Endodermal cell (in vitro differentiated cells): ENCODE measurements at regions not wholly inside any gene's neighbourhood (a gene's known extent, or its start where the extent isn't known, plus 50 kb on each side); places are given as distances from the start of the nearest gene placed in this dataset.

Source experiments
- DNase-seq: peaks from one replicate; pipeline ENCODE4 v3.0.0-alpha.2; 2017
- H3K27ac ChIP-seq: 2 replicates; pipeline ENCODE4 v1.5.1; 2013; ENCODE audit warnings: mild to moderate bottlenecking, low read depth, low read length, moderate library complexity
- H3K27me3 ChIP-seq: 2 replicates; pipeline ENCODE4 v1.6.1; 2013; ENCODE audit warnings: mild to moderate bottlenecking, low read length, moderate library complexity; ENCODE audit not compliant: insufficient read depth, control insufficient read depth, poor library complexity, severe bottlenecking
- H3K36me3 ChIP-seq: 2 replicates; pipeline ENCODE4 v1.7.0; 2013; ENCODE audit warnings: mild to moderate bottlenecking, low read length, moderate library complexity; ENCODE audit not compliant: control insufficient read depth, insufficient read depth
- H3K4me1 ChIP-seq: one replicate; pipeline ENCODE4 v1.7.0; 2013; ENCODE audit warnings: low read length; ENCODE audit not compliant: control insufficient read depth, insufficient read depth
- H3K4me3 ChIP-seq: 2 replicates; pipeline ENCODE4 v1.5.1; 2013; ENCODE audit warnings: mild to moderate bottlenecking, low read length, moderate library complexity
- H3K9ac ChIP-seq: 2 replicates; pipeline ENCODE4 v1.6.1; 2013; ENCODE audit warnings: mild to moderate bottlenecking, low read length, moderate library complexity; ENCODE audit not compliant: poor library complexity, severe bottlenecking; ENCODE audit errors: extremely low read depth
- H3K9me3 ChIP-seq: 2 replicates; pipeline ENCODE4 v1.6.1; 2013; ENCODE audit warnings: mild to moderate bottlenecking, low read length, moderate library complexity; ENCODE audit not compliant: control insufficient read depth
- H3K27ac Mint-ChIP-seq: 2 replicates; pipeline ENCODE4 v1.8.0; 2020; ENCODE audit warnings: mixed read lengths
- H3K27me3 Mint-ChIP-seq: 2 replicates; pipeline ENCODE4 v1.8.0; 2021; ENCODE audit warnings: mild to moderate bottlenecking, mixed read lengths; ENCODE audit not compliant: insufficient read depth
- H3K36me3 Mint-ChIP-seq: 2 replicates; pipeline ENCODE4 v1.8.0; 2020; ENCODE audit warnings: low read depth, mixed read lengths
- H3K4me1 Mint-ChIP-seq: 2 replicates; pipeline ENCODE4 v1.8.0; 2020; ENCODE audit warnings: mixed read lengths
- H3K4me3 Mint-ChIP-seq: 2 replicates; pipeline ENCODE4 v1.8.0; 2020; ENCODE audit warnings: mild to moderate bottlenecking, moderate library complexity, mixed read lengths
- H3K9me3 Mint-ChIP-seq: 2 replicates; pipeline ENCODE4 v1.8.0; 2020; ENCODE audit warnings: mild to moderate bottlenecking, mixed read lengths
- CTCF ChIP-seq: fragments of 200-600 bp; sonication (generic); conservative IDR thresholded peaks from 2 replicates; pipeline ENCODE4 v1.5.0; 2021; ENCODE audit warnings: antibody characterized with exemption, mild to moderate bottlenecking
- WGBS, 2 experiments: methylation state at CpG; one replicate each; pipeline versions ENCODE4 v1.1.5 to v1.1.7; 2013; ENCODE audit warnings: missing lambda C conversion rate in 2 of 2, mixed read lengths in 1 of 2; ENCODE audit not compliant: insufficient coverage in 1 of 2, insufficient read length in 1 of 2; 5-methylcytosine and 5-hydroxymethylcytosine counted together

- Histone ChIP-seq H3K27ac (no peak overlapping the region), H3K36me3 (no peaks in the 10 kb centered on the region), H3K9ac (no peak overlapping the region), H3K9me3 (no peaks in the 10 kb centered on the region), H3K4me1 (no peaks in the 10 kb centered on the region), H3K4me3 (no peak overlapping the region), H3K27me3 (no peaks in the 10 kb centered on the region)
- Mint-ChIP-seq H3K9me3 (no peaks in the 10 kb centered on the region), H3K4me3 (no peak overlapping the region), H3K27me3 (peaks cover 1% of the 10 kb centered on the region), H3K4me1 (peaks cover 1% of the 10 kb centered on the region), H3K27ac (no peak overlapping the region), H3K36me3 (no peaks in the 10 kb centered on the region)
- DNase-seq: peak; percentile 99
- WGBS, 2 experiments: 47 to 58% methylated on average over 2 to 13 of the region's 13 CpGs
- peak; percentile 96 for TF ChIP-seq CTCF
Observed at GRCh38 chr12:69157023-69157655, 82.2 kb upstream of the CPSF6 start.

- H3K36me3 Mint-ChIP-seq: no peaks in the 10 kb centered on the region
Observed at GRCh38 chr12:69161829-69162228, 77.5 kb upstream of the CPSF6 start.

GRCh38 chr12:69163681-69164362 is 75.5 kb upstream of the CPSF6 start:
- Mint-ChIP-seq H3K9me3 (no peaks in the 10 kb centered on the region), H3K4me1 (peaks cover 23% of the 10 kb centered on the region), H3K27me3 (peaks cover 1% of the 10 kb centered on the region), H3K27ac (no peak overlapping the region), H3K36me3 (no peaks in the 10 kb centered on the region), H3K4me3 (no peak overlapping the region)
- H3K27ac ChIP-seq: no peak overlapping the region
- TF ChIP-seq CTCF: no peak
- H3K9me3 ChIP-seq: peaks cover 5% of the 10 kb centered on the region
- H3K4me3 ChIP-seq: peak overlapping the region; percentile 28
- H3K4me1 ChIP-seq: peaks cover 7% of the 10 kb centered on the region
- 88 to 92% methylated on average over 2 to 4 of the region's 4 CpGs for WGBS, 2 experiments
- H3K36me3 ChIP-seq: no peaks in the 10 kb centered on the region
- no peaks in the 10 kb centered on the region for H3K27me3 ChIP-seq
- no peak overlapping the region for H3K9ac ChIP-seq
- DNase-seq: no peak

More at GRCh38 chr12:69161829-69162228, 77.5 kb upstream of the CPSF6 start:
- Mint-ChIP-seq H3K27ac (no peak overlapping the region), H3K4me1 (peaks cover 9% of the 10 kb centered on the region), H3K4me3 (no peak overlapping the region), H3K27me3 (peaks cover 1% of the 10 kb centered on the region), H3K9me3 (no peaks in the 10 kb centered on the region)
- no peak overlapping the region for H3K4me3 ChIP-seq
- H3K9ac ChIP-seq: no peak overlapping the region
- H3K27ac ChIP-seq: no peak overlapping the region
- peaks cover 5% of the 10 kb centered on the region for H3K9me3 ChIP-seq
- WGBS, 2 experiments: 75 to 90% methylated on average over 2 of the region's 2 CpGs
- no peaks in the 10 kb centered on the region for H3K36me3 ChIP-seq
- H3K27me3 ChIP-seq: no peaks in the 10 kb centered on the region
- no peak for TF ChIP-seq CTCF
- peaks cover 3% of the 10 kb centered on the region for H3K4me1 ChIP-seq
- DNase-seq: no peak
